Spleen (tissue), 11 donors: ENCODE measurements at regions not wholly inside any gene's neighbourhood (a gene's known extent, or its start where the extent isn't known, plus 50 kb on each side); places are given as distances from the start of the nearest gene placed in this dataset.

Experiments
- DNase-seq: peaks from one replicate; pipeline ENCODE4 v3.0.0-alpha.2; 2020
- H3K27ac ChIP-seq, 8 donors: fragments of 200-600 bp; sonication (generic) in 7 of 8; 1 replicate in 4 of 8; 2 replicates in 4 of 8; pipeline versions ENCODE4 v1.5.0 to v1.8.0; 2016 to 2021; ENCODE audit warnings: inconsistent platforms in 4 of 8, mild to moderate bottlenecking in 4 of 8, moderate library complexity in 1 of 8
- H3K27me3 ChIP-seq, 7 donors: fragments of 200-600 bp; sonication (generic) in 6 of 7; replicated peaks in 1 of 7; 1 replicate in 4 of 7; 2 replicates in 3 of 7; pipeline versions ENCODE4 v1.5.0 to v1.8.0; 2016 to 2021; ENCODE audit warnings: inconsistent platforms in 3 of 7, mild to moderate bottlenecking in 1 of 7
- H3K36me3 ChIP-seq, 6 donors: fragments of 200-600 bp; sonication (generic) in 5 of 6; 1 replicate in 4 of 6; 2 replicates in 2 of 6; pipeline versions ENCODE4 v1.5.0 to v1.8.0; 2016 to 2021; ENCODE audit warnings: inconsistent platforms in 2 of 6
- H3K4me1 ChIP-seq, 6 donors: fragments of 200-600 bp; sonication (generic) in 5 of 6; 1 replicate in 3 of 6; 2 replicates in 3 of 6; pipeline versions ENCODE4 v1.5.0 to v1.8.0; 2016 to 2021; ENCODE audit warnings: inconsistent platforms in 3 of 6
- H3K4me3 ChIP-seq, 8 donors: fragments of 200-600 bp; sonication (generic) in 7 of 8; 1 replicate in 4 of 8; 2 replicates in 4 of 8; pipeline versions ENCODE4 v1.5.0 to v1.8.0; 2016 to 2021; ENCODE audit warnings: inconsistent platforms in 4 of 8, mild to moderate bottlenecking in 4 of 8, moderate library complexity in 2 of 8
- H3K9me3 ChIP-seq, 8 donors: fragments of 200-600 bp; sonication (generic) in 7 of 8; 1 replicate in 4 of 8; 2 replicates in 4 of 8; pipeline versions ENCODE4 v1.5.0 to v1.8.0; 2016 to 2021; ENCODE audit warnings: inconsistent platforms in 4 of 8
- POLR2A ChIP-seq, 3 donors: fragments of 450-650 bp; IDR thresholded peaks; one replicate each; pipeline ENCODE4 v1.5.1; 2017; ENCODE audit warnings: antibody characterized with exemption in 3 of 3, mild to moderate bottlenecking in 1 of 3
- POLR2AphosphoS5 ChIP-seq, 3 donors: sonication (generic); formaldehyde crosslinking; IDR thresholded peaks; one replicate each; pipeline ENCODE4 v1.5.1; 2017; ENCODE audit warnings: antibody characterized with exemption in 3 of 3
- WGBS, 5 donors: extraction: QIAGEN DNeasy Blood & Tissue Kit in 3 of 5; methylation state at CpG; one replicate each; pipeline versions ENCODE4 v1.1.5 to v1.1.7; 2013 to 2018; 5-methylcytosine and 5-hydroxymethylcytosine counted together
- intact Hi-C: fragments of 100-400 bp; cut with DNase I; formaldehyde crosslinking; loops from one replicate; pipeline ENCODE4 v1.15.0; 2023; ENCODE audit warnings: low total_unique reads
- TF ChIP-seq, protein P1 (sequence below), 11 experiments: fragments of 200-600 bp in 7 of 11; fragments of 450-650 bp in 4 of 11; sonication (generic) in 4 of 11; IDR thresholded peaks in 8 of 11; conservative IDR thresholded peaks in 3 of 11; 1 replicate in 7 of 11; 2 replicates in 4 of 11; pipeline versions ENCODE4 v1.4.0 to v1.8.0; 2016 to 2021; ENCODE audit warnings: antibody characterized with exemption in 11 of 11, inconsistent platforms in 4 of 11, mild to moderate bottlenecking in 1 of 11
- donor health status: healthy with polysubstance abuse.
- donor health status: DM: no; HTN: no; CAD: no; lungs with moderate emphysema.
- donor health status: DM: no; HTN: no; CAD: no.
- donor health status: Bipolar disorder and iron deficiency.
- donor health status: healthy.
- donor health status: DM: no; HTN: no; CAD: no.
- donor health status: DM: yes; HTN: yes; CAD: no.

- H3K4me3 ChIP-seq: no peak overlapping the region
- no peak for TF ChIP-seq POLR2AphosphoS5 (IDR thresholded peaks at IDR 0.05)
- TF ChIP-seq POLR2A (IDR thresholded peaks at IDR 0.05): no peak
- TF ChIP-seq, protein P1, sequence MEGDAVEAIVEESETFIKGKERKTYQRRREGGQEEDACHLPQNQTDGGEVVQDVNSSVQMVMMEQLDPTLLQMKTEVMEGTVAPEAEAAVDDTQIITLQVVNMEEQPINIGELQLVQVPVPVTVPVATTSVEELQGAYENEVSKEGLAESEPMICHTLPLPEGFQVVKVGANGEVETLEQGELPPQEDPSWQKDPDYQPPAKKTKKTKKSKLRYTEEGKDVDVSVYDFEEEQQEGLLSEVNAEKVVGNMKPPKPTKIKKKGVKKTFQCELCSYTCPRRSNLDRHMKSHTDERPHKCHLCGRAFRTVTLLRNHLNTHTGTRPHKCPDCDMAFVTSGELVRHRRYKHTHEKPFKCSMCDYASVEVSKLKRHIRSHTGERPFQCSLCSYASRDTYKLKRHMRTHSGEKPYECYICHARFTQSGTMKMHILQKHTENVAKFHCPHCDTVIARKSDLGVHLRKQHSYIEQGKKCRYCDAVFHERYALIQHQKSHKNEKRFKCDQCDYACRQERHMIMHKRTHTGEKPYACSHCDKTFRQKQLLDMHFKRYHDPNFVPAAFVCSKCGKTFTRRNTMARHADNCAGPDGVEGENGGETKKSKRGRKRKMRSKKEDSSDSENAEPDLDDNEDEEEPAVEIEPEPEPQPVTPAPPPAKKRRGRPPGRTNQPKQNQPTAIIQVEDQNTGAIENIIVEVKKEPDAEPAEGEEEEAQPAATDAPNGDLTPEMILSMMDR (IDR thresholded peaks at IDR 0.05 in 8 of 11, conservative IDR thresholded peaks at IDR 0.05 in 3 of 11): no peak
- peaks cover 0 to 7% (median 0%) of the 10 kb centered on the region in 6 donors for H3K4me1 ChIP-seq
- no peak for DNase-seq
- 87 to 88% (median 87%) methylated on average over 18 to 19 of the region's 19 CpGs for WGBS, 5 donors
- H3K27ac ChIP-seq: no peak overlapping the region
- no peaks in the 10 kb centered on the region for H3K36me3 ChIP-seq
- H3K27me3 ChIP-seq: no peaks in the 10 kb centered on the region
- intact Hi-C loops: no loop called here
- H3K9me3 ChIP-seq: no peaks in the 10 kb centered on the region
These were observed 154.1 kb downstream of the VAPA start for GRCh38 chr18:10067670-10068659.

DNA sequence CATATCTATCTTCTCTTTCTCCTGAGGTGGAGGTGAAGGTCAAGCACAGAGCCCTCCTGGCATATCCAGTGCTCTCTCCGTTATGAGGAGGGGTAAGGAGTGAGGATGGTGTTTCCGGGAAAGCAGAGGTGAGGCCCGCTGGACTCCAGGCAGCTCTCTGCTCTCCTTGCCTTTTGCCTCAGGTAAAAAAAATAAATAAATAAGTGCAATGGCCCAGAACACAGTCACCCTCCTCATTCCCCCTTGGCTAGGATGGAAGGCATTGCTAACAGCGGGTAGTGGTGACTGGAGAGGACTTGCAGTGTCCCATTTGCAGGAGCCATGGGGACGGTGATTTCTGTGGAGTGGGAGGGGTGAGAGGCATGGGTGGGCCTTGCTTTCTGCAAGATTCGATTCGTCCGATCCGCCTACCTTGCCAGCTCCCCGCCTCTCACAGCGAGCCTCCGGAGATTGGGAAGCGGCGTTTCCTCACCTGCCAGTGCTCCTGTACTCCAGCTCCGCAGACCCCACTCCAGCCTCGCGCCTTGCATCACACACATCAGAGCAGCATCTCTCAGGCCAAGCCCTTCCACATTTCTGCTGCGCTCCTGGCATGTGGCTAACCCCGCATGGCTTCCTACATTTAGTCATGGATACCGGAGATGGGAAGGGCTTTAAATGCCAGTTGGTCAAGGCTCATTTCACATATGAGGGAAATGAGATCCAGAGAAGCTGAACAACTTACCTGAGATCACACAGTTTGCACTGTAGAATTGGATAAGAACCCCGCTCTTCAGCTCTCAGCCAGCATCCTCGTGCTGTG lies 155.2 kb downstream of the VAPA start:
- WGBS, 5 donors: 89 to 96% (median 94%) methylated on average over 22 of the region's 22 CpGs
- H3K9me3 ChIP-seq: no peaks in the 10 kb centered on the region
- no peak for DNase-seq
- H3K4me1 ChIP-seq: peaks cover 0 to 7% (median 0%) of the 10 kb centered on the region in 6 donors
- TF ChIP-seq, protein P1 (IDR thresholded peaks at IDR 0.05 in 8 of 11, conservative IDR thresholded peaks at IDR 0.05 in 3 of 11): no peak
- TF ChIP-seq POLR2A (IDR thresholded peaks at IDR 0.05): no peak
- no peak for TF ChIP-seq POLR2AphosphoS5 (IDR thresholded peaks at IDR 0.05)
- no peak overlapping the region for H3K4me3 ChIP-seq
- no peak overlapping the region for H3K27ac ChIP-seq
- no peaks in the 10 kb centered on the region for H3K36me3 ChIP-seq
- H3K27me3 ChIP-seq: no peaks in the 10 kb centered on the region
- intact Hi-C loops: no loop called here

- TF ChIP-seq, protein P1 (IDR thresholded peaks at IDR 0.05 in 8 of 11, conservative IDR thresholded peaks at IDR 0.05 in 3 of 11): no peak
- TF ChIP-seq POLR2AphosphoS5 (IDR thresholded peaks at IDR 0.05): no peak
- TF ChIP-seq POLR2A (IDR thresholded peaks at IDR 0.05): no peak
- Histone ChIP-seq H3K27ac (no peak overlapping the region), H3K9me3 (no peaks in the 10 kb centered on the region), H3K27me3 (no peaks in the 10 kb centered on the region), H3K4me3 (no peak overlapping the region), H3K36me3 (no peaks in the 10 kb centered on the region), H3K4me1 (peaks cover 0 to 7% (median 0%) of the 10 kb centered on the region in 6 donors)
- no peak for DNase-seq
- intact Hi-C loops: no loop called here
- 76 to 94% (median 92%) methylated on average over 2 of the region's 2 CpGs for WGBS, 5 donors
These were observed 156.8 kb downstream of the VAPA start for GRCh38 chr18:10070561-10071000.
